HCT116 (cell line): ENCODE measurements at regions not wholly inside any gene's neighbourhood (a gene's known extent, or its start where the extent isn't known, plus 50 kb on each side); places are given as distances from the start of the nearest gene placed in this dataset.

Experiments used
- ATAC-seq: fragments of 200-7000 bp; cut with Tn5 transposase; 2 replicates; pipeline ENCODE4 v1.9.1; 2020; ENCODE audit warnings: mild to moderate bottlenecking, moderate library complexity
- BruUV-seq: library from RNA; stranded (reverse); fragments of 400-500 nt; replicated peaks from 2 replicates; lab custom pipeline; 2021; lab: Mats Ljungman, UMichigan
- CTCF ChIA-PET: fragments of 300-600 bp; sonication (Branson Sonifier 250); formaldehyde crosslinking; loops from one replicate; lab custom pipeline; 2021; ENCODE audit warnings: antibody characterized with exemption; lab: Charles Lee
- POLR2A ChIA-PET: fragments of 300-600, 350-600 bp; sonication (Branson Sonifier 250); formaldehyde crosslinking; loops from one replicate; lab custom pipeline; 2021; ENCODE audit warnings: antibody characterized with exemption; lab: Charles Lee
- RAD21 ChIA-PET, 2 experiments: fragments of 300-600 bp; sonication (Branson Sonifier 250); formaldehyde crosslinking; loops; one replicate each; lab custom pipeline; 2023; ENCODE audit warnings: low total read pairs in 2 of 2; ENCODE audit not compliant: uncharacterized antibody in 2 of 2, unreplicated experiment in 2 of 2, low non-redundant PET in 1 of 2; lab: Charles Lee
- DNase-seq: peaks from one replicate; pipeline ENCODE4 v3.0.0-alpha.2; 2010; ENCODE audit warnings: low read depth, low spot score
- H2AFZ ChIP-seq: fragments of 200-600 bp; shearing (Covaris generic), sonication (generic); 2 replicates; pipeline ENCODE4 v1.6.1; 2017; ENCODE audit warnings: low read depth, mixed run types, mixed read lengths, antibody characterized with exemption, low read length; ENCODE audit not compliant: poor library complexity, severe bottlenecking
- H3K27ac ChIP-seq: 2 replicates; pipeline ENCODE4 v1.5.1; 2012; ENCODE audit warnings: low read depth, low read length
- H3K27me3 ChIP-seq: fragments of 200-600 bp; sonication (generic); 2 replicates; pipeline ENCODE4 v1.6.1; 2016; ENCODE audit warnings: mixed run types, low read length, mixed read lengths; ENCODE audit not compliant: insufficient read depth
- H3K36me3 ChIP-seq, 2 experiments: fragments of 200-500 bp in 1 of 2; fragments of 200-600 bp in 1 of 2; sonication (Bioruptor generic) in 1 of 2; sonication (generic) in 1 of 2; 2 replicates each; pipeline versions ENCODE4 v1.5.1 to v1.6.1; 2014 to 2016; ENCODE audit warnings: low read length in 2 of 2, inconsistent platforms in 1 of 2, mixed read lengths in 1 of 2, mixed run types in 1 of 2; ENCODE audit not compliant: insufficient read depth in 2 of 2, control insufficient read depth in 1 of 2
- H3K4me1 ChIP-seq, 2 experiments: fragments of 200-600 bp in 1 of 2; sonication (generic) in 1 of 2; 2 replicates each; pipeline versions ENCODE4 v1.5.1 to v1.6.1; 2012 to 2017; ENCODE audit warnings: low read length in 2 of 2, inconsistent platforms in 1 of 2, mild to moderate bottlenecking in 1 of 2, mixed read lengths in 1 of 2, mixed run types in 1 of 2, moderate library complexity in 1 of 2; ENCODE audit not compliant: insufficient read depth in 2 of 2, control insufficient read depth in 1 of 2
- H3K4me2 ChIP-seq: fragments of 200-600 bp; sonication (generic); 2 replicates; pipeline ENCODE4 v1.6.1; 2017; ENCODE audit warnings: mixed run types, low read length, mixed read lengths
- H3K4me3 ChIP-seq, 2 experiments: fragments of 200-600 bp in 1 of 2; sonication (generic) in 1 of 2; replicated peaks in 1 of 2; 2 replicates each; pipeline ENCODE4 v1.5.1; 2011 to 2016; ENCODE audit warnings: low read length in 2 of 2, control low read depth in 1 of 2, low read depth in 1 of 2, mild to moderate bottlenecking in 1 of 2, mixed read lengths in 1 of 2, mixed run types in 1 of 2
- H3K79me2 ChIP-seq: fragments of 200-600 bp; sonication (generic); 2 replicates; pipeline ENCODE4 v1.6.1; 2017; ENCODE audit warnings: mild to moderate bottlenecking, mixed run types, low read length, moderate library complexity, mixed read lengths; ENCODE audit not compliant: insufficient read depth
- H3K9ac ChIP-seq: fragments of 200-600 bp; sonication (generic); 2 replicates; pipeline ENCODE4 v1.6.1; 2016; ENCODE audit warnings: low read length, mixed read lengths
- H3K9me2 ChIP-seq: fragments of 200-600 bp; sonication (generic), shearing (Covaris generic); 2 replicates; pipeline ENCODE4 v1.6.1; 2017; ENCODE audit warnings: mixed run types, mild to moderate bottlenecking, moderate library complexity; ENCODE audit not compliant: insufficient read depth
- H3K9me3 ChIP-seq, 2 experiments: fragments of 200-500 bp in 1 of 2; fragments of 200-600 bp in 1 of 2; sonication (Bioruptor generic) in 1 of 2; sonication (generic) in 1 of 2; 2 replicates each; pipeline ENCODE4 v1.6.1; 2014 to 2017; ENCODE audit warnings: low read length in 2 of 2, mixed read lengths in 2 of 2, inconsistent platforms in 1 of 2, low read depth in 1 of 2, mild to moderate bottlenecking in 1 of 2, mixed run types in 1 of 2, moderate library complexity in 1 of 2; ENCODE audit not compliant: control insufficient read depth in 1 of 2, insufficient read depth in 1 of 2
- H4K20me1 ChIP-seq: fragments of 200-600 bp; sonication (generic), shearing (Covaris generic); 2 replicates; pipeline ENCODE4 v1.6.1; 2017; ENCODE audit warnings: mixed run types, mild to moderate bottlenecking, moderate library complexity; ENCODE audit not compliant: insufficient read depth
- ATF3 ChIP-seq: IDR thresholded peaks from 2 replicates; pipeline ENCODE4 v1.6.1; 2012
- EGR1 ChIP-seq: IDR thresholded peaks from 2 replicates; pipeline ENCODE4 v1.6.1; 2012; ENCODE audit warnings: low read depth
- JUND ChIP-seq: IDR thresholded peaks from 2 replicates; pipeline ENCODE4 v1.6.1; 2012
- MAX ChIP-seq: IDR thresholded peaks from 2 replicates; pipeline ENCODE4 v1.6.1; 2012
- RAD21 ChIP-seq: IDR thresholded peaks from 2 replicates; pipeline ENCODE4 v1.6.1; 2012; ENCODE audit warnings: low read depth, mild to moderate bottlenecking
- REST ChIP-seq: IDR thresholded peaks from 2 replicates; pipeline ENCODE4 v1.6.1; 2012; ENCODE audit warnings: low read depth
- SIN3A ChIP-seq: IDR thresholded peaks from 2 replicates; pipeline ENCODE4 v1.6.1; 2012; ENCODE audit warnings: low read depth
- SP1 ChIP-seq: IDR thresholded peaks from 2 replicates; pipeline ENCODE4 v1.6.1; 2012; ENCODE audit warnings: low read depth
- intact Hi-C: fragments of 100-400 bp; cut with micrococcal nuclease; formaldehyde crosslinking; loops from 2 replicates; pipeline ENCODE4 v1.10.0; 2022

GRCh38 chr10:80861882-80862281, 324.2 kb downstream of the SH2D4B start:
- RAD21 ChIA-PET = no interaction called here
- H3K27me3 ChIP-seq = peaks cover 3% of the 10 kb centered on the region; the same call in 1 of the 2 replicates
- H4K20me1 ChIP-seq = no peaks in the 10 kb centered on the region
- no peak overlapping the region for H3K4me2 ChIP-seq
- BruUV-seq = no TSS peak
- H3K79me2 ChIP-seq = no peaks in the 10 kb centered on the region
- CTCF ChIA-PET = no interaction called here
- ATAC-seq (no peak), DNase-seq (no peak)
- no peaks in the 10 kb centered on the region for H3K36me3 ChIP-seq
- no peaks in the 10 kb centered on the region for H3K9me2 ChIP-seq
- TF ChIP-seq EGR1 (no peak), ATF3 (no peak), SIN3A (no peak), REST (no peak), SP1 (no peak), RAD21 (no peak), MAX (no peak), JUND (no peak)
- H2AFZ ChIP-seq = no peak overlapping the region
- no peak overlapping the region for H3K27ac ChIP-seq
- no peak overlapping the region for H3K4me3 ChIP-seq
- POLR2A ChIA-PET = no interaction called here
- intact Hi-C loops = no loop called here
- H3K4me1 ChIP-seq = no peaks in the 10 kb centered on the region
- no peak overlapping the region for H3K9ac ChIP-seq
- H3K9me3 ChIP-seq = no peaks in the 10 kb centered on the region
